Esophagus squamous epithelium (tissue), 4 donors: ENCODE measurements at regions not wholly inside any gene's neighbourhood (a gene's known extent, or its start where the extent isn't known, plus 50 kb on each side); places are given as distances from the start of the nearest gene placed in this dataset.

Experiments used
- POLR2A ChIP-seq, 4 donors: fragments of 450-650 bp; IDR thresholded peaks; one replicate each; pipeline ENCODE4 v1.6.1; 2017; ENCODE audit warnings: antibody characterized with exemption in 4 of 4, mild to moderate bottlenecking in 4 of 4, moderate library complexity in 3 of 4
- TF ChIP-seq, protein P1 (sequence below), 6 experiments: fragments of 450-650 bp in 4 of 6; fragments of 200-600 bp in 2 of 6; sonication (generic) in 2 of 6; IDR thresholded peaks; one replicate each; pipeline ENCODE4 v1.5.1; 2016 to 2019; ENCODE audit warnings: antibody characterized with exemption in 6 of 6, mild to moderate bottlenecking in 4 of 6, moderate library complexity in 4 of 6

DNA sequence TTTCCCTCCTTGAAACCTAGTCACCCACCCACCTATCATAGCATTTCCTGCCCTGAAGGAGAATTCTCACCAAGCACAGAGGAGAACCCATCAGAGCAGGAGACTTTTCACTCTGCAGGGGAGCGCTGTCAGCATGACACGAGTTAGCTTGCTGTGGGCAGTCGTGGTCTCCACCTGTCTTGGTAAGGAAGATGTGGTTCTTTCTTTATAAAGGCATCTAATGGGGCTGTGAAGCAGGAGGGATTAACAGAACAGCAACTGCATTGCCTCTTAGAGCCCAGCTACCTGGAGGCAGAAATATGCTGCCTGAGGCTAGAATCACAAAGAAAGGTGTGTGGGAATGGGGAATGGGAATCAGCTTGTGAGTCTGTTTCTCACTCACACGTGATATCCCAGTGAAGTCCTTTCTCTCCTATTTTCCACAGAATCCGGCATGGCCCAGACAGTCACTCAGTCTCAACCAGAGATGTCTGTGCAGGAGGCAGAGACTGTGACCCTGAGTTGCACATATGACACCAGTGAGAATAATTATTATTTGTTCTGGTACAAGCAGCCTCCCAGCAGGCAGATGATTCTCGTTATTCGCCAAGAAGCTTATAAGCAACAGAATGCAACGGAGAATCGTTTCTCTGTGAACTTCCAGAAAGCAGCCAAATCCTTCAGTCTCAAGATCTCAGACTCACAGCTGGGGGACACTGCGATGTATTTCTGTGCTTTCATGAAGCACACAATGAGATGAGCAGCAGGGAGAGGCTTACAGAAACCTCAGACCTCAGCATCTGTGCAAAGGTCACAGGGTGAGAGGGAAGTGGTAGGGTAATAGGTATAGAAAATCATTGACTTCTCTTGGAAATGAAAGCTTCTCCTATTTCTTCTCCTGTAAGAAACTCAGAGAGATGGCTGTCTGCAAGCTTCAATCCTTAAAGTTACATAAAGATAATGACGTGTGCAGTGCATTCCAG, 316.9 kb downstream of the DAD1 start:
- TF ChIP-seq, protein P1, sequence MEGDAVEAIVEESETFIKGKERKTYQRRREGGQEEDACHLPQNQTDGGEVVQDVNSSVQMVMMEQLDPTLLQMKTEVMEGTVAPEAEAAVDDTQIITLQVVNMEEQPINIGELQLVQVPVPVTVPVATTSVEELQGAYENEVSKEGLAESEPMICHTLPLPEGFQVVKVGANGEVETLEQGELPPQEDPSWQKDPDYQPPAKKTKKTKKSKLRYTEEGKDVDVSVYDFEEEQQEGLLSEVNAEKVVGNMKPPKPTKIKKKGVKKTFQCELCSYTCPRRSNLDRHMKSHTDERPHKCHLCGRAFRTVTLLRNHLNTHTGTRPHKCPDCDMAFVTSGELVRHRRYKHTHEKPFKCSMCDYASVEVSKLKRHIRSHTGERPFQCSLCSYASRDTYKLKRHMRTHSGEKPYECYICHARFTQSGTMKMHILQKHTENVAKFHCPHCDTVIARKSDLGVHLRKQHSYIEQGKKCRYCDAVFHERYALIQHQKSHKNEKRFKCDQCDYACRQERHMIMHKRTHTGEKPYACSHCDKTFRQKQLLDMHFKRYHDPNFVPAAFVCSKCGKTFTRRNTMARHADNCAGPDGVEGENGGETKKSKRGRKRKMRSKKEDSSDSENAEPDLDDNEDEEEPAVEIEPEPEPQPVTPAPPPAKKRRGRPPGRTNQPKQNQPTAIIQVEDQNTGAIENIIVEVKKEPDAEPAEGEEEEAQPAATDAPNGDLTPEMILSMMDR (IDR thresholded peaks at IDR 0.05): no peak
- TF ChIP-seq POLR2A (IDR thresholded peaks at IDR 0.05): no peak
